ENCODE measurements at regions not wholly inside any gene's neighbourhood (a gene's known extent, or its start where the extent isn't known, plus 50 kb on each side); places are given as distances from the start of the nearest gene placed in this dataset.

DNA sequence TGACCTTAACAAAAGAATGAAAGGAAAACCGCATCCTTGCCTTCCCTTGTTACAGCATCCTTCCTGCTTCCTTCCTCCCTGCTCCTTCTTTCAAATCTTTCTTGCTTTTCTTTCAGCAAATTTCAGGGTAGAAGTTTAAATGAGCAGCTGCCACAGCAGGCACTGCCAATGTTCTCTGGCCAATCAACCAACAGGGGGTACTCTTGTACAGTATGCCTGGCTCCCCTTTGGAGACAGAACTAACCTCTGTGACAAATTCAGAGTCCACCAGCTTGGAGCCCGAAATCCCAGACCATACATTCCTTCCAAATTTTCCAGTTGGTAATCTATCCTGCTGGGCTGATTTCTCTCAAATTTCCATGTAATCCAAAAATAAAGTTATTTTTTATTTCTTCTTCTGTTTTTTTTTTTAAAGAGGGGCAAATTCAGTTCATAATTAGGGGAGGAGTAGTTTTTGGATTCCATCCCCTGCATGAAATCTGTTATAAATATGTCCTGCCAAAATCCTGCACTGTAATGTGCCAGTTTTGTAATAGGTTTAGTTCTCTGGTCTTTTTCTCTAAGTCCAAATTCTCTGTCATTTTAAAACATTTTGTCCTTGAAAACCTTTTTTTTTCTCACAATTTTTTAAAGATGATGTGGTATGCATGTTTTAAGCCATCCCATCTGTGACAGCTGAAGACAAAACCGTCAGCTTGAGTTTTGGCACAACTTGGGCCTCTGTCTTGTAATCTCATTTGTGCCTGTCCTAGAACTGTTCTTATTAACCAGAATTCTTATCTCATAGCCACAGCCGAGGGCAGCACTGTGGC lies 610.0 kb upstream of the LMO3 start:
- Histone ChIP-seq H3K27me3 (ENCODE audit: control insufficient read depth, low read length) (no peaks in the 10 kb centered on the region), H3K79me2 (ENCODE audit: control insufficient read depth, low read length) (no peaks in the 10 kb centered on the region), H3K4me1 (ENCODE audit: control insufficient read depth, low read length) (no peaks in the 10 kb centered on the region), H3K4me2 (ENCODE audit: low read length) (no peak overlapping the region), H3K4me3 (ENCODE audit: low read length) (no peak overlapping the region), H3K36me3 (ENCODE audit: control insufficient read depth, low read length) (no peaks in the 10 kb centered on the region), H3K9me2 (replicated peaks; ENCODE audit: control insufficient read depth, low read length) (no peaks in the 10 kb centered on the region), H3F3A (ENCODE audit: control insufficient read depth, insufficient read depth) (no peaks in the 10 kb centered on the region), H3K9me3 (ENCODE audit: control insufficient read depth, insufficient read depth, low read length) (no peaks in the 10 kb centered on the region), H4K20me1 (ENCODE audit: control insufficient read depth, insufficient read depth, low read depth, low read length) (no peaks in the 10 kb centered on the region), H3K27ac (ENCODE audit: low read depth, low read length) (no peak overlapping the region)
- no peak for TF ChIP-seq EZH2phosphoT487 (IDR thresholded peaks at IDR 0.05; ENCODE audit: borderline replicate concordance, low read length)
- TF ChIP-seq CTCF (IDR thresholded peaks at IDR 0.05; ENCODE audit: low read depth, low read length, poor library complexity, severe bottlenecking), result no peak

DNA sequence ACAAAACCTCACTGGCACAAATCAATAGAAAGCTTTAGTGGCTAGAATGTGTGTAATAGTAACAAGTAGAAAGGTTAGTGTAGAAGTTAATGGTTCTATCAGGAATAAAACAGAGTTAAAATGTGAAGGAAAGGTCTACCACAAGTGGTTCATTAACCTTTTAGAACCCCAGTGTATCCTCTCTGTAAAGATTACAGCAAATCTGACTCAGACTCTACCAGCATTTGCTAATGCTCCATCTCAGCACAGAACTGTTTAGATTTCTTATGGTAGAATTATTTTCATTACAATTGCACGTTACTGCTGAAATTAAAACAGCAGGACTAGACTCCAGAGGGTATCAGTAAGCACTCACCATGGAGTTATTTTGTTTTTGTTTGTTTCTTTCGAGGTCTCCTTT lies 609.0 kb upstream of the LMO3 start:
- Histone ChIP-seq H3K27me3 (ENCODE audit: control insufficient read depth, low read length) (no peaks in the 10 kb centered on the region), H3F3A (ENCODE audit: control insufficient read depth, insufficient read depth) (no peaks in the 10 kb centered on the region), H3K4me2 (ENCODE audit: low read length) (no peak overlapping the region), H3K9me3 (ENCODE audit: control insufficient read depth, insufficient read depth, low read length) (no peaks in the 10 kb centered on the region), H3K79me2 (ENCODE audit: control insufficient read depth, low read length) (no peaks in the 10 kb centered on the region), H3K9me2 (replicated peaks; ENCODE audit: control insufficient read depth, low read length) (no peaks in the 10 kb centered on the region), H3K4me3 (ENCODE audit: low read length) (no peak overlapping the region), H4K20me1 (ENCODE audit: control insufficient read depth, insufficient read depth, low read depth, low read length) (no peaks in the 10 kb centered on the region), H3K36me3 (ENCODE audit: control insufficient read depth, low read length) (no peaks in the 10 kb centered on the region), H3K4me1 (ENCODE audit: control insufficient read depth, low read length) (no peaks in the 10 kb centered on the region), H3K27ac (ENCODE audit: low read depth, low read length) (no peak overlapping the region)
- no peak for TF ChIP-seq EZH2phosphoT487 (IDR thresholded peaks at IDR 0.05; ENCODE audit: borderline replicate concordance, low read length)
- no peak for TF ChIP-seq CTCF (IDR thresholded peaks at IDR 0.05; ENCODE audit: low read depth, low read length, poor library complexity, severe bottlenecking)

GRCh38 chr12:17206553-17206952 lies 600.6 kb upstream of the LMO3 start:
- Histone ChIP-seq H3K27ac (ENCODE audit: low read depth, low read length) (no peak overlapping the region), H3K4me2 (ENCODE audit: low read length) (no peak overlapping the region), H3K9me3 (ENCODE audit: control insufficient read depth, insufficient read depth, low read length) (no peaks in the 10 kb centered on the region), H4K20me1 (ENCODE audit: control insufficient read depth, insufficient read depth, low read depth, low read length) (no peaks in the 10 kb centered on the region), H3K79me2 (ENCODE audit: control insufficient read depth, low read length) (no peaks in the 10 kb centered on the region), H3K4me1 (ENCODE audit: control insufficient read depth, low read length) (no peaks in the 10 kb centered on the region), H3F3A (ENCODE audit: control insufficient read depth, insufficient read depth) (no peaks in the 10 kb centered on the region), H3K36me3 (ENCODE audit: control insufficient read depth, low read length) (no peaks in the 10 kb centered on the region), H3K9me2 (replicated peaks; ENCODE audit: control insufficient read depth, low read length) (no peaks in the 10 kb centered on the region), H3K27me3 (ENCODE audit: control insufficient read depth, low read length) (no peaks in the 10 kb centered on the region), H3K4me3 (ENCODE audit: low read length) (no peak overlapping the region)
- no peak for TF ChIP-seq EZH2phosphoT487 (IDR thresholded peaks at IDR 0.05; ENCODE audit: borderline replicate concordance, low read length)
- no peak for TF ChIP-seq CTCF (IDR thresholded peaks at IDR 0.05; ENCODE audit: low read depth, low read length, poor library complexity, severe bottlenecking)
